Panc1 (cell line): ENCODE measurements at regions not wholly inside any gene's neighbourhood (a gene's known extent, or its start where the extent isn't known, plus 50 kb on each side); places are given as distances from the start of the nearest gene placed in this dataset.

Experiments used
- ATAC-seq: fragments of 200-7000 bp; cut with Tn5 transposase; 2 replicates; pipeline ENCODE4 v1.9.1; 2020; ENCODE audit warnings: mild to moderate bottlenecking, moderate library complexity
- BruUV-seq: library from RNA; stranded (reverse); fragments of 400-500 nt; replicated peaks from 2 replicates; lab custom pipeline; 2021; lab: Mats Ljungman, UMichigan
- CTCF ChIA-PET: fragments of 300-600 bp; sonication (Branson Sonifier 250); formaldehyde crosslinking; loops from one replicate; lab custom pipeline; 2022; ENCODE audit warnings: antibody characterized with exemption; lab: Charles Lee
- POLR2A ChIA-PET: fragments of 300-600 bp; sonication (Branson Sonifier 250); formaldehyde crosslinking; loops from one replicate; lab custom pipeline; 2022; ENCODE audit warnings: antibody characterized with exemption; lab: Charles Lee
- DNase-seq: peaks from one replicate; pipeline ENCODE4 v3.0.0-alpha.2; 2010; ENCODE audit warnings: low read depth, low spot score
- H3K27ac ChIP-seq: 2 replicates; pipeline ENCODE4 v1.5.1; 2011; ENCODE audit warnings: mild to moderate bottlenecking, low read length, inconsistent platforms
- H3K27me3 ChIP-seq: fragments of 200-500 bp; sonication (Bioruptor generic); 2 replicates; pipeline ENCODE4 v1.6.0; 2014; ENCODE audit warnings: low read length, inconsistent platforms; ENCODE audit not compliant: control insufficient read depth, insufficient read depth
- H3K36me3 ChIP-seq: fragments of 200-500 bp; sonication (Bioruptor generic); 2 replicates; pipeline ENCODE4 v1.5.1; 2014; ENCODE audit warnings: inconsistent platforms, mild to moderate bottlenecking, low read length, moderate library complexity; ENCODE audit not compliant: control insufficient read depth, insufficient read depth
- H3K4me1 ChIP-seq: 2 replicates; pipeline ENCODE4 v1.5.1; 2011; ENCODE audit warnings: inconsistent platforms, mild to moderate bottlenecking, low read length, moderate library complexity; ENCODE audit not compliant: control insufficient read depth, insufficient read depth
- H3K4me3 ChIP-seq, 2 experiments: 2 replicates each; pipeline ENCODE4 v1.5.1; 2011 to 2012; ENCODE audit warnings: low read depth in 2 of 2, low read length in 2 of 2, mild to moderate bottlenecking in 2 of 2, inconsistent platforms in 1 of 2, moderate library complexity in 1 of 2
- H3K9me3 ChIP-seq: fragments of 200-500 bp; sonication (Bioruptor generic); 2 replicates; pipeline ENCODE4 v1.5.1; 2014; ENCODE audit warnings: low read depth, mild to moderate bottlenecking, inconsistent platforms, low read length, moderate library complexity; ENCODE audit not compliant: control insufficient read depth, insufficient read depth
- POLR2AphosphoS5 ChIP-seq: IDR thresholded peaks from 2 replicates; pipeline ENCODE4 v1.6.1; 2012; ENCODE audit warnings: mild to moderate bottlenecking, low read depth, low read length, moderate library complexity
- SIN3A ChIP-seq: IDR thresholded peaks from 2 replicates; pipeline ENCODE4 v1.6.1; 2012; ENCODE audit warnings: low read depth, mild to moderate bottlenecking, low read length, moderate library complexity, borderline replicate concordance; ENCODE audit not compliant: insufficient read depth
- TCF7L2 ChIP-seq: IDR thresholded peaks from 2 replicates; pipeline ENCODE4 v1.6.1; 2011; ENCODE audit warnings: mild to moderate bottlenecking, low read depth, low read length, inconsistent platforms
- in situ Hi-C: cut with HindIII; loops from 2 replicates; pipeline ENCODE4 v1.10.0; 2016; ENCODE audit warnings: low sequenced_read_pairs, low pct_unique_long_range_greater_than_20kb
- intact Hi-C: fragments of 100-400 bp; cut with micrococcal nuclease; formaldehyde crosslinking; loops from one replicate; pipeline ENCODE4 v1.10.0; 2022; ENCODE audit not compliant: unreplicated experiment
- TF ChIP-seq, protein P1 (sequence below), 2 experiments: IDR thresholded peaks; 2 replicates each; pipeline ENCODE4 v1.6.1; 2011 to 2012; ENCODE audit warnings: low read depth in 2 of 2, control low read depth in 1 of 2, low read length in 1 of 2, mild to moderate bottlenecking in 1 of 2, moderate library complexity in 1 of 2; ENCODE audit not compliant: insufficient read depth in 1 of 2
- TF ChIP-seq, protein P2 (sequence below): fragments of 450-650 bp; IDR thresholded peaks from 2 replicates; pipeline ENCODE4 v1.5.1; 2017; ENCODE audit warnings: mild to moderate bottlenecking

- no peak overlapping the region for H3K4me3 ChIP-seq
- intact Hi-C loops: no loop called here
Measured at GRCh38 chr9:79173932-79174331, 397.8 kb upstream of the TLE4 start.

DNA sequence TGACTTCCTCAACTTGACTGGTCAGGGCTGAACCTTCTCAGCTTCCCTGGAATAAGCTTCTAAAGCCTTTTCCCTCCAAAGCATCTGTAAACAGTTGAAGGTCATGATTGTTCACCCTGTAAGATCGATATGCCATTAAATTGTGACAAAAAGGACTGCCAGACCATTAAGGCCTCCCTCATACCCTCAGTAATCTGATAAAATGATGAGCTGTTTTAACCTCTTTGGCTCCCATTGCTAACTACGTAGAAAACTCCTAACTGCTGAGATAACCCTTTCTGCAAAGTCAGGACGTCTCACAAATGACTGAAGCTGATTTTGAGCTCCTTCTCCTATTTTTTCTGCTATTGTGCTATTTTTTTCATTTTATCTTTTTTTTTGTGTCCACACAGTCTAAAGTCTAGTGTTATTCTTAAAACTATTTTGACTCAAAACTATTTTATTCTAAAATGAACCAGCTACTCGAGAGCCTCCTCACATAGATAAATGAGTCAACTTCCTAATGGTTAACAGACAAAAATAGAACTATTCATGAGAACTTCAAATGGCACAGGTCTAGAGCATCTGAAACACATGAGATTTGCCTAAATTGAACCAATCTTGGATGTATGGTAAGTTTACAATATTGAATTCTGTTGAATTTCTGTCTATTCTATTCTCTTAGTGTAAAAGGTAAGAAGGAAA lies 395.6 kb upstream of the TLE4 start:
- in situ Hi-C loops: no loop called here
- Histone ChIP-seq H3K27me3 (no peaks in the 10 kb centered on the region), H3K4me3 (no peak overlapping the region), H3K9me3 (no peaks in the 10 kb centered on the region), H3K4me1 (no peaks in the 10 kb centered on the region), H3K27ac (no peak overlapping the region), H3K36me3 (no peaks in the 10 kb centered on the region)
- POLR2A ChIA-PET: no interaction called here
- BruUV-seq: no TSS peak
- no peak for TF ChIP-seq TCF7L2
- intact Hi-C loops: no loop called here
- no peak for ATAC-seq
- no peak for DNase-seq
- CTCF ChIA-PET: no interaction called here

More at GRCh38 chr9:79173932-79174331, 397.8 kb upstream of the TLE4 start:
- no peaks in the 10 kb centered on the region for H3K27me3 ChIP-seq
- DNase-seq: no peak
- CTCF ChIA-PET: no interaction called here
- no peaks in the 10 kb centered on the region for H3K4me1 ChIP-seq
- ATAC-seq: no peak
- H3K9me3 ChIP-seq: no peaks in the 10 kb centered on the region
- no TSS peak for BruUV-seq
- H3K27ac ChIP-seq: no peak overlapping the region
- no peaks in the 10 kb centered on the region for H3K36me3 ChIP-seq
- in situ Hi-C loops: no loop called here
- TF ChIP-seq POLR2AphosphoS5 (no peak), SIN3A (no peak)
- POLR2A ChIA-PET: no interaction called here

- Histone ChIP-seq H3K4me3 (no peak overlapping the region), H3K4me1 (no peaks in the 10 kb centered on the region), H3K27me3 (no peaks in the 10 kb centered on the region), H3K9me3 (no peaks in the 10 kb centered on the region), H3K27ac (no peak overlapping the region), H3K36me3 (no peaks in the 10 kb centered on the region)
- in situ Hi-C loops (no loop called here), intact Hi-C loops (no loop called here)
- no peak for DNase-seq
- CTCF ChIA-PET: no interaction called here
- TF ChIP-seq SIN3A: no peak
- TF ChIP-seq TCF7L2: no peak
- TF ChIP-seq, protein P1, sequence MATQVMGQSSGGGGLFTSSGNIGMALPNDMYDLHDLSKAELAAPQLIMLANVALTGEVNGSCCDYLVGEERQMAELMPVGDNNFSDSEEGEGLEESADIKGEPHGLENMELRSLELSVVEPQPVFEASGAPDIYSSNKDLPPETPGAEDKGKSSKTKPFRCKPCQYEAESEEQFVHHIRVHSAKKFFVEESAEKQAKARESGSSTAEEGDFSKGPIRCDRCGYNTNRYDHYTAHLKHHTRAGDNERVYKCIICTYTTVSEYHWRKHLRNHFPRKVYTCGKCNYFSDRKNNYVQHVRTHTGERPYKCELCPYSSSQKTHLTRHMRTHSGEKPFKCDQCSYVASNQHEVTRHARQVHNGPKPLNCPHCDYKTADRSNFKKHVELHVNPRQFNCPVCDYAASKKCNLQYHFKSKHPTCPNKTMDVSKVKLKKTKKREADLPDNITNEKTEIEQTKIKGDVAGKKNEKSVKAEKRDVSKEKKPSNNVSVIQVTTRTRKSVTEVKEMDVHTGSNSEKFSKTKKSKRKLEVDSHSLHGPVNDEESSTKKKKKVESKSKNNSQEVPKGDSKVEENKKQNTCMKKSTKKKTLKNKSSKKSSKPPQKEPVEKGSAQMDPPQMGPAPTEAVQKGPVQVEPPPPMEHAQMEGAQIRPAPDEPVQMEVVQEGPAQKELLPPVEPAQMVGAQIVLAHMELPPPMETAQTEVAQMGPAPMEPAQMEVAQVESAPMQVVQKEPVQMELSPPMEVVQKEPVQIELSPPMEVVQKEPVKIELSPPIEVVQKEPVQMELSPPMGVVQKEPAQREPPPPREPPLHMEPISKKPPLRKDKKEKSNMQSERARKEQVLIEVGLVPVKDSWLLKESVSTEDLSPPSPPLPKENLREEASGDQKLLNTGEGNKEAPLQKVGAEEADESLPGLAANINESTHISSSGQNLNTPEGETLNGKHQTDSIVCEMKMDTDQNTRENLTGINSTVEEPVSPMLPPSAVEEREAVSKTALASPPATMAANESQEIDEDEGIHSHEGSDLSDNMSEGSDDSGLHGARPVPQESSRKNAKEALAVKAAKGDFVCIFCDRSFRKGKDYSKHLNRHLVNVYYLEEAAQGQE (IDR thresholded peaks at IDR 0.05; ENCODE audit: insufficient read depth in 1 of 2, low read depth in 2 of 2, low read length in 1 of 2): no peak
- ATAC-seq: no peak
- POLR2A ChIA-PET: no interaction called here
- no TSS peak for BruUV-seq
Measured at GRCh38 chr9:79184831-79185230, 386.9 kb upstream of the TLE4 start.

- Histone ChIP-seq H3K4me3 (no peak overlapping the region), H3K9me3 (no peaks in the 10 kb centered on the region), H3K27ac (no peak overlapping the region), H3K27me3 (no peaks in the 10 kb centered on the region), H3K36me3 (no peaks in the 10 kb centered on the region), H3K4me1 (no peaks in the 10 kb centered on the region)
- in situ Hi-C loops: no loop called here
- ATAC-seq (no peak), DNase-seq (no peak)
- BruUV-seq: no TSS peak
- ChIA-PET CTCF (no interaction called here), POLR2A (no interaction called here)
- intact Hi-C loops: no loop called here
- TF ChIP-seq POLR2AphosphoS5 (no peak), SIN3A (no peak), TCF7L2 (no peak)
- TF ChIP-seq, protein P2, sequence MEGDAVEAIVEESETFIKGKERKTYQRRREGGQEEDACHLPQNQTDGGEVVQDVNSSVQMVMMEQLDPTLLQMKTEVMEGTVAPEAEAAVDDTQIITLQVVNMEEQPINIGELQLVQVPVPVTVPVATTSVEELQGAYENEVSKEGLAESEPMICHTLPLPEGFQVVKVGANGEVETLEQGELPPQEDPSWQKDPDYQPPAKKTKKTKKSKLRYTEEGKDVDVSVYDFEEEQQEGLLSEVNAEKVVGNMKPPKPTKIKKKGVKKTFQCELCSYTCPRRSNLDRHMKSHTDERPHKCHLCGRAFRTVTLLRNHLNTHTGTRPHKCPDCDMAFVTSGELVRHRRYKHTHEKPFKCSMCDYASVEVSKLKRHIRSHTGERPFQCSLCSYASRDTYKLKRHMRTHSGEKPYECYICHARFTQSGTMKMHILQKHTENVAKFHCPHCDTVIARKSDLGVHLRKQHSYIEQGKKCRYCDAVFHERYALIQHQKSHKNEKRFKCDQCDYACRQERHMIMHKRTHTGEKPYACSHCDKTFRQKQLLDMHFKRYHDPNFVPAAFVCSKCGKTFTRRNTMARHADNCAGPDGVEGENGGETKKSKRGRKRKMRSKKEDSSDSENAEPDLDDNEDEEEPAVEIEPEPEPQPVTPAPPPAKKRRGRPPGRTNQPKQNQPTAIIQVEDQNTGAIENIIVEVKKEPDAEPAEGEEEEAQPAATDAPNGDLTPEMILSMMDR: no peak
Measured at GRCh38 chr9:79185866-79186265, 385.9 kb upstream of the TLE4 start.
